ENCODE measurements at regions not wholly inside any gene's neighbourhood (a gene's known extent, or its start where the extent isn't known, plus 50 kb on each side); places are given as distances from the start of the nearest gene placed in this dataset.

GRCh38 chr3:963255-963654, 129.6 kb upstream of the CNTN6 start:
- DNase-seq: no peak

GRCh38 chr3:963755-964154, 129.1 kb upstream of the CNTN6 start:
- DNase-seq: no peak

- no peak for DNase-seq
These were observed 127.0 kb upstream of the CNTN6 start for GRCh38 chr3:965826-966225.

GRCh38 chr3:966341-966740, 126.5 kb upstream of the CNTN6 start:
- DNase-seq: no peak

- no peak for DNase-seq
These were observed 119.5 kb upstream of the CNTN6 start for GRCh38 chr3:973340-973739.

- no peak for DNase-seq
These were observed 116.8 kb upstream of the CNTN6 start for GRCh38 chr3:976006-976405.

- DNase-seq: no peak
These were observed 111.7 kb upstream of the CNTN6 start for GRCh38 chr3:981156-981555.

GRCh38 chr3:988785-989184, 104.0 kb upstream of the CNTN6 start:
- DNase-seq: no peak

GRCh38 chr3:992871-993270, 100.0 kb upstream of the CNTN6 start:
- no peak for DNase-seq

GRCh38 chr3:1002010-1002409, 90.8 kb upstream of the CNTN6 start:
- no peak for DNase-seq

GRCh38 chr3:1007866-1008265, 85.0 kb upstream of the CNTN6 start:
- no peak for DNase-seq

GRCh38 chr3:1010228-1010627, 82.6 kb upstream of the CNTN6 start:
- no peak for DNase-seq

GRCh38 chr3:1015826-1016225, 77.0 kb upstream of the CNTN6 start:
- DNase-seq: no peak

GRCh38 chr3:1017870-1018269, 75.0 kb upstream of the CNTN6 start:
- DNase-seq: no peak

- no peak for DNase-seq
These were observed 73.7 kb upstream of the CNTN6 start for GRCh38 chr3:1019157-1019556.

GRCh38 chr3:1026395-1026794, 66.4 kb upstream of the CNTN6 start:
- no peak for DNase-seq

- DNase-seq: no peak
These were observed 56.5 kb upstream of the CNTN6 start for GRCh38 chr3:1036207-1036826.

- DNase-seq: no peak
These were observed 55.2 kb upstream of the CNTN6 start for GRCh38 chr3:1037631-1038030.

Data from NCI-H345 (cell line).